ENCODE measurements at regions not wholly inside any gene's neighbourhood (a gene's known extent, or its start where the extent isn't known, plus 50 kb on each side); places are given as distances from the start of the nearest gene placed in this dataset.

DNA sequence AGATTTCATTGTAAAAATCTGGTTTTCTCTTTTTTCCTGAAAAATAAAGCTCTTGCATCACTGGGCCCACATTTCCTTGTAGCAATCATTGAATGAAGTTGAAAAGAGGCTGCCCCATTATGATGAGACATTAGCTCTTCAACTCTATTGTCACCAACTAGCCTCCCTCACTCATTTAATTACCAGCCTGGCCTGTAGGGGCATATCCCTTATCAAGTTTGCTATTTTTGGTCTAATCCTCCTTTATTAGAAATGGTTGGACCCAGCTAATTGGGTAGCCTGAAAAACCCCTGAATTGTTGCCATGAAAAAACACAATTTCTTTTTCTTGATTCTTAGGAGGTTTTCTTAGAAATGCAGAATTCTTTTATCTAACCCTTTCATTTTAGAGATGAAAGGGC, 164.6 kb upstream of the CASK start:
- H3K4me3 Mint-ChIP-seq, result no peak overlapping the region
- no peaks in the 10 kb centered on the region for H3K36me3 Mint-ChIP-seq
- peaks cover 4% of the 10 kb centered on the region for H3K9me3 Mint-ChIP-seq
- TF ChIP-seq CTCF (conservative IDR thresholded peaks at IDR 0.05), result no peak
- no peak overlapping the region for H3K27ac Mint-ChIP-seq
- no peak for DNase-seq (ENCODE audit: extremely low spot score, unreplicated experiment)
- no peaks in the 10 kb centered on the region for H3K27me3 Mint-ChIP-seq
- no peaks in the 10 kb centered on the region for H3K4me1 Mint-ChIP-seq (ENCODE audit: unreplicated experiment)

GRCh38 chrX:42085836-42086235, 162.5 kb upstream of the CASK start:
- H3K27ac Mint-ChIP-seq, result no peak overlapping the region
- DNase-seq (ENCODE audit: extremely low spot score, unreplicated experiment), result no peak
- H3K4me3 Mint-ChIP-seq, result no peak overlapping the region
- H3K9me3 Mint-ChIP-seq, result peaks cover 4% of the 10 kb centered on the region
- TF ChIP-seq CTCF (conservative IDR thresholded peaks at IDR 0.05), result no peak
- no peaks in the 10 kb centered on the region for H3K27me3 Mint-ChIP-seq
- H3K4me1 Mint-ChIP-seq (ENCODE audit: unreplicated experiment), result no peaks in the 10 kb centered on the region
- H3K36me3 Mint-ChIP-seq, result no peaks in the 10 kb centered on the region

DNA sequence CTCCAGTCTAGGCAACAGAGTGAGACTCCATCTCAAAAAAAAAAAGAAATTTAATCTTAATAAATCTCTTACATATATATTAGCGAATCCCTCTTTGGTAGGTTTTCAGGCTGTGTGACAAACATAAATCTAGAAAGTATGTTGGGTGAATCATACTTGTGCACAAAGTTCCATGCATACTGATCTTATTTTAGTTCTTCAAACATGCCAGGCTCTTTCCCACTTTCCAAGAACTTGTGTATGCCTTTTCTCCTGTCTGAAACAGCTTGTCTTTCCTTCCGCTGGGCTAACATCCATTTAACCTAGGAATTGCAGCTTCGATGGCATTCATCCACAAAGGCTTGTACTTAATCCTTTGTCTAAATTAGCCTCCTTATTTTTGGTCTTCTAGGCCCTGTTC, 156.6 kb upstream of the CASK start:
- no peak for DNase-seq (ENCODE audit: extremely low spot score, unreplicated experiment)
- Mint-ChIP-seq H3K27me3 (no peaks in the 10 kb centered on the region), H3K4me3 (no peak overlapping the region), H3K36me3 (no peaks in the 10 kb centered on the region), H3K27ac (no peak overlapping the region), H3K4me1 (ENCODE audit: unreplicated experiment) (no peaks in the 10 kb centered on the region), H3K9me3 (peaks cover 5% of the 10 kb centered on the region)
- no peak for TF ChIP-seq CTCF (conservative IDR thresholded peaks at IDR 0.05)

- Mint-ChIP-seq H3K9me3 (peaks cover 5% of the 10 kb centered on the region), H3K36me3 (no peaks in the 10 kb centered on the region), H3K27me3 (no peaks in the 10 kb centered on the region), H3K4me1 (ENCODE audit: unreplicated experiment) (no peaks in the 10 kb centered on the region), H3K27ac (no peak overlapping the region), H3K4me3 (no peak overlapping the region)
- no peak for DNase-seq (ENCODE audit: extremely low spot score, unreplicated experiment)
- TF ChIP-seq CTCF (conservative IDR thresholded peaks at IDR 0.05), result no peak
Measured at GRCh38 chrX:42077675-42078074, 154.3 kb upstream of the CASK start.

GRCh38 chrX:42075032-42075431, 151.7 kb upstream of the CASK start:
- Mint-ChIP-seq H3K36me3 (no peaks in the 10 kb centered on the region), H3K27ac (no peak overlapping the region), H3K4me1 (ENCODE audit: unreplicated experiment) (no peaks in the 10 kb centered on the region), H3K9me3 (peaks cover 5% of the 10 kb centered on the region), H3K27me3 (no peaks in the 10 kb centered on the region), H3K4me3 (no peak overlapping the region)
- no peak for TF ChIP-seq CTCF (conservative IDR thresholded peaks at IDR 0.05)
- DNase-seq (ENCODE audit: extremely low spot score, unreplicated experiment), result no peak

GRCh38 chrX:42073448-42073847, 150.1 kb upstream of the CASK start:
- H3K9me3 Mint-ChIP-seq, result no peaks in the 10 kb centered on the region
- H3K4me1 Mint-ChIP-seq (ENCODE audit: unreplicated experiment), result no peaks in the 10 kb centered on the region
- DNase-seq (ENCODE audit: extremely low spot score, unreplicated experiment), result no peak
- no peak overlapping the region for H3K27ac Mint-ChIP-seq
- H3K4me3 Mint-ChIP-seq, result no peak overlapping the region
- TF ChIP-seq CTCF (conservative IDR thresholded peaks at IDR 0.05), result no peak
- H3K27me3 Mint-ChIP-seq, result no peaks in the 10 kb centered on the region
- no peaks in the 10 kb centered on the region for H3K36me3 Mint-ChIP-seq

Data from type B pancreatic cell (in vitro differentiated cells).